Activated CD4-positive, alpha-beta memory T cell treated with anti-CD3 and anti-CD28 coated beads, Interleukin-2, amount 10 ng/mL, durations not matched to agents 7 days and 5 days (primary cell): ENCODE measurements at regions not wholly inside any gene's neighbourhood (a gene's known extent, or its start where the extent isn't known, plus 50 kb on each side); places are given as distances from the start of the nearest gene placed in this dataset.

Experiments
- CTCF ChIA-PET: fragments of 350-600 bp; sonication (Branson Sonifier 250); formaldehyde crosslinking; loops from one replicate; lab custom pipeline; 2021; ENCODE audit warnings: antibody characterized with exemption, inconsistent platforms; lab: Charles Lee
- POLR2A ChIA-PET: fragments of 350-600 bp; sonication (Branson Sonifier 250); formaldehyde crosslinking; loops from one replicate; lab custom pipeline; 2021; ENCODE audit warnings: antibody characterized with exemption; lab: Charles Lee
- DNase-seq: peaks from one replicate; pipeline ENCODE4 v3.0.0-alpha.2; 2020
- H3K27ac Mint-ChIP-seq: one replicate; pipeline ENCODE4 v1.8.0; 2021; ENCODE audit warnings: mild to moderate bottlenecking, mixed read lengths
- H3K27me3 Mint-ChIP-seq: one replicate; pipeline ENCODE4 v1.8.0; 2021; ENCODE audit warnings: mixed read lengths
- H3K36me3 Mint-ChIP-seq: one replicate; pipeline ENCODE4 v1.8.0; 2021; ENCODE audit warnings: low read depth, mixed read lengths
- H3K4me1 Mint-ChIP-seq: one replicate; pipeline ENCODE4 v1.8.0; 2021; ENCODE audit warnings: mixed read lengths
- H3K4me3 Mint-ChIP-seq: one replicate; pipeline ENCODE4 v1.8.0; 2021; ENCODE audit warnings: mild to moderate bottlenecking, mixed read lengths
- H3K9me3 Mint-ChIP-seq: one replicate; pipeline ENCODE4 v1.8.0; 2021; ENCODE audit warnings: mixed read lengths

DNA sequence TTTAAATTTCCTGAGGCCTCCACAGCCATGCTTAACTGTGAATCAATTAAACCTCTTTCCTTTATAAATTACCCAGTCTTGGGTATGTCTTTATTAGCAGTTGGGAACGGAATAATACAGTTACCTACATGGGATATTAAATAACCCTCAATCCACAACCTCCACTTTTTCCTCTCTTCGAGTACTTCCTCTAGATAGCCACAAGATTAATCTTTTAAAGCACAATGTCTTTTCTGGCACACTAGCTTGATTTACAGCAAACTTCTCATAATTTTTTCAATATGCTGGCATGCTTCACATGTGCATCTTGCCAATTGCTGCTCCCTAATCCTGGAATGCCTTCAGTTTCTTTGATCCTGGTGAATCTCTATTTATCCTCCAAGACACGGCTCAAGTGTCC, 92.2 kb downstream of the P2RY1 start:
- H3K27me3 Mint-ChIP-seq = peaks cover 1% of the 10 kb centered on the region
- H3K9me3 Mint-ChIP-seq = no peaks in the 10 kb centered on the region
- H3K36me3 Mint-ChIP-seq = no peaks in the 10 kb centered on the region
- DNase-seq = no peak
- no peak overlapping the region for H3K4me3 Mint-ChIP-seq
- H3K4me1 Mint-ChIP-seq = no peaks in the 10 kb centered on the region
- H3K27ac Mint-ChIP-seq = no peak overlapping the region
- CTCF ChIA-PET = interaction anchor here (1.4 kb wide), 1 partner anchor 15 kb away, joined by 3 read pairs; no protein-coding TSS in a partner anchor
- POLR2A ChIA-PET = no interaction called here

DNA sequence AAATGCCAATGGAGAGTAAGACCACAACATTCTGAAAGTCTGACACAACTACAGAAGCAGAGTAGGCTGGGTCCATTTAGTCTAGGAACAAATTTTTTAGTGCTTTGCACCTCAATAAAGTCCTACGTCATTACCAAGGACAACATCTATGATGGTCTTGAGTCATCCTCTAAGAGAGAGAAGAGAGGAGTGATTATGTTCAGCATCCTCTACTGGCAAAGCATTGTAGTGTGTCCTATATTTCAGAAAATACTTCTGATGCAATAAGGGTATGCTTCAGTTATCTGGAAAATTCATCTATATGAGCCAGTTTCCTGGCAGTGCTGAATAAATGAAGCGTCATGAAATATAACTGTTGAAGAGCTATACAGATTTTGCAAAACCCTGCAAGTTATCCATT, 95.6 kb downstream of the P2RY1 start:
- no peaks in the 10 kb centered on the region for H3K9me3 Mint-ChIP-seq
- H3K27me3 Mint-ChIP-seq = peaks cover 5% of the 10 kb centered on the region
- no peak for DNase-seq
- CTCF ChIA-PET = no interaction called here
- no peak overlapping the region for H3K27ac Mint-ChIP-seq
- POLR2A ChIA-PET = no interaction called here
- no peaks in the 10 kb centered on the region for H3K36me3 Mint-ChIP-seq
- H3K4me1 Mint-ChIP-seq = no peaks in the 10 kb centered on the region
- H3K4me3 Mint-ChIP-seq = no peak overlapping the region

- H3K27ac Mint-ChIP-seq = no peak overlapping the region
- H3K36me3 Mint-ChIP-seq = no peaks in the 10 kb centered on the region
- no peak overlapping the region for H3K4me3 Mint-ChIP-seq
- no peaks in the 10 kb centered on the region for H3K4me1 Mint-ChIP-seq
- peaks cover 8% of the 10 kb centered on the region for H3K27me3 Mint-ChIP-seq
- no peaks in the 10 kb centered on the region for H3K9me3 Mint-ChIP-seq
- CTCF ChIA-PET = no interaction called here
- no peak for DNase-seq
- POLR2A ChIA-PET = no interaction called here
Observed at GRCh38 chr3:152937234-152937633, 102.3 kb downstream of the P2RY1 start.

DNA sequence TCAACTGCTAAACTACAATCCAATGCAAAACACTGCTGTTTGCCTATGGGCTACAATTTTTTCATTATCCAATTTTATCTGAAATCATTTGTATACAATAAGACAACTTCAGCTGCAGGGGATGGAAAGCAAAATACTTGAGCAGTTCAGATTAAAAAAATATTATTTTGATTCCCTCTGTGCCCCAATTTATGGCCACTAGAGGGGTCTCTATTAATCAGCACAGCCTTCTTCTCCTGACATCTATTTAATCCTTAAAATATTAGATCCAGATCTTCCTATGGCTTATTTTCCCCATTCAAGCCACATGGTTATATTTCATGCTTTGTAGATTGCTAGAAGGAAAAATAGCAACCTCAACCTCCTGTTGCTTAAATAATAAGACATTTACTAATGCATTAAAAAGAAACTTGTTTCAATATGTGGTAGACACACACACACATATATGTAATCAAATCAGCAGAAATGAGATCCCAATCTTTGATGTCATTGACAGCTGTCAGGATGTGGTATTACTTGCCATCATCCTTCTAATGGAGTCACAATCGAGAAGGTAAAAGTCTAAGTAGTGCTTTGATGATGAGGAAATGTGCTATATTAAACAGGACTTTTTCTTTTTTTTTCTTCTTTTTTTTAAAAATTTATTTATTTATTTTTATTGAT, 104.2 kb downstream of the P2RY1 start:
- no peak overlapping the region for H3K4me3 Mint-ChIP-seq
- no peaks in the 10 kb centered on the region for H3K9me3 Mint-ChIP-seq
- no peaks in the 10 kb centered on the region for H3K36me3 Mint-ChIP-seq
- POLR2A ChIA-PET = no interaction called here
- CTCF ChIA-PET = no interaction called here
- H3K4me1 Mint-ChIP-seq = no peaks in the 10 kb centered on the region
- no peak for DNase-seq
- H3K27ac Mint-ChIP-seq = no peak overlapping the region
- peaks cover 8% of the 10 kb centered on the region for H3K27me3 Mint-ChIP-seq

DNA sequence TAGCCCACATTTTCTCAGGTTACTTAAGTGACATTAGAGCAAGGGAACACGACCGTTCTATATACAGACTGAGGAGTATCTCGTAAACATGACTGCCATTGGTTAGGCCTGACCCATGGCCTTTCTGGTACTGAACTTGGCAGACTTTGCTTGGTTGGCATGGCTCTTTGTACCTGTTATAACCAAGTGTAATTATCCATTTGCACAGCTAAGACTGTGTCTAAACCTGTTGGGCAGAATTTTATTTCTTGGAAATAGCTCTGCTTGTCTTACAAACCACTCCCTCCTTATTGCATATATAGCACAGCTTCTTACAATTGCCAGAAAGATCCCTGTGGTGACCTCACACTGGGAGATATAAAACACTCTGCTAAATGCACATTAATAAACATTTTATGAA, 106.9 kb downstream of the P2RY1 start:
- POLR2A ChIA-PET = no interaction called here
- CTCF ChIA-PET = no interaction called here
- no peak for DNase-seq
- H3K27me3 Mint-ChIP-seq = no peaks in the 10 kb centered on the region
- H3K9me3 Mint-ChIP-seq = no peaks in the 10 kb centered on the region
- no peak overlapping the region for H3K4me3 Mint-ChIP-seq
- H3K27ac Mint-ChIP-seq = no peak overlapping the region
- H3K4me1 Mint-ChIP-seq = no peaks in the 10 kb centered on the region
- H3K36me3 Mint-ChIP-seq = no peaks in the 10 kb centered on the region

DNA sequence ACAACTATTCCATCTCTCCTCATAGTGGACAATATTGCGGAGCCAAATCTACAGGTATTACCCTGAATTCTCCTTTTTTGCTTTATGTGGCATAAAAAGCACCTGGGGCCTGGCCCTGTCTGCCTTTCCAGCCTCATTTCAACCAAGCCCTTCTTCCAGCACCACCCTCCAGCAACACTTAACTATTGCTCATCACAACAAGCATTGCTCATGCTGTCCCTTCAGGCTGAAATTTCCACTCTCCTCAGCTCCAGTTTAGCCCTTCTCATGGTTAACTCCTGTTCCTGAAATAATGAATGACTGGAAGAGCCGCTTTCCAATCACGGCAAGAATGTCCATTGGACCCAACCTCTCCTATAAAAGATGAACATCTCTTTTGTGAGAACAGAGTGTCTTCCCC, 107.4 kb downstream of the P2RY1 start:
- H3K9me3 Mint-ChIP-seq = no peaks in the 10 kb centered on the region
- CTCF ChIA-PET = no interaction called here
- no peaks in the 10 kb centered on the region for H3K27me3 Mint-ChIP-seq
- DNase-seq = no peak
- no peaks in the 10 kb centered on the region for H3K4me1 Mint-ChIP-seq
- H3K36me3 Mint-ChIP-seq = no peaks in the 10 kb centered on the region
- H3K27ac Mint-ChIP-seq = no peak overlapping the region
- H3K4me3 Mint-ChIP-seq = no peak overlapping the region
- POLR2A ChIA-PET = no interaction called here

DNA sequence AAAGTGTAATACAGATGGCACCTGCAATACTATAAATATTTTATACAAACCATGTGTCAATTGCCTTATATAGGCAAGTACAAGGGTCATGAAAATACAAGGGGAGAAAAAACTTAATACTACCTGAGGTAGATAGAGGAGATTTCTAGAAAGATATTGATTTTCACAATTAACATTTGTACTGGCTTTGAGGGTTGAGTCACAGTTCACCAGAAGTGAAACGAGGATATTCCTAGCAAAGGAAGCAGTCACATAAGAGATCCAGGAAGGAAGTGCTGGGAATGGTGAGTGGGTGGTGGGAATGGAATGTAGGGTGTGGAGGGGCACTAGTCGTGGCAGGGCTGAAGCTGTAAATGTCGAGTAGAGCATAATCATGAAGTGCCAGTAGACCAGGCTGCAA, 108.7 kb downstream of the P2RY1 start:
- POLR2A ChIA-PET = no interaction called here
- H3K27me3 Mint-ChIP-seq = no peaks in the 10 kb centered on the region

DNA sequence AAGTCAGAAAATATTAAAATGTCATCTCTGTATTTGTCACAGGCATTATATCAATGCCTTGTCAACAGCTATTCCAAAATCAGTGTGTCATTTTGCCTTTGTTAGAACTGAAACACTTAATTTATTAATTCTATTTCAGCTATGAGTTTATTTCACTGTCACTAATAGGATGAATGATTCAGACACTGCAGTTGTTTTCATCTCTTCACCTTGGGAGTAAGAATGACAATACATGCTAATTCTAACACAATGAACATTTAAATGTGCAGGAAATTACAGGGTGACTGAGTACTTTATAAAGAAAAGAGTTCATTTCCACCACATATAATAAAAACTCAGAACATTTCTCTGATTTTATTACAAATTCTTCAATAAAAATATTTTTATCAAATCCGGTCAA, 109.7 kb downstream of the P2RY1 start:
- no peak overlapping the region for H3K4me3 Mint-ChIP-seq
- peaks cover under 1% of the 10 kb centered on the region for H3K27me3 Mint-ChIP-seq
- no peak overlapping the region for H3K27ac Mint-ChIP-seq
- CTCF ChIA-PET = no interaction called here
- H3K4me1 Mint-ChIP-seq = no peaks in the 10 kb centered on the region
- DNase-seq = no peak
- no peaks in the 10 kb centered on the region for H3K36me3 Mint-ChIP-seq
- H3K9me3 Mint-ChIP-seq = no peaks in the 10 kb centered on the region
- POLR2A ChIA-PET = no interaction called here

More for the DNA sequence above, 108.7 kb downstream of the P2RY1 start:
- CTCF ChIA-PET = no interaction called here
- DNase-seq = no peak
- no peak overlapping the region for H3K4me3 Mint-ChIP-seq
- H3K36me3 Mint-ChIP-seq = no peaks in the 10 kb centered on the region
- no peaks in the 10 kb centered on the region for H3K4me1 Mint-ChIP-seq
- H3K27ac Mint-ChIP-seq = no peak overlapping the region
- no peaks in the 10 kb centered on the region for H3K9me3 Mint-ChIP-seq

DNA sequence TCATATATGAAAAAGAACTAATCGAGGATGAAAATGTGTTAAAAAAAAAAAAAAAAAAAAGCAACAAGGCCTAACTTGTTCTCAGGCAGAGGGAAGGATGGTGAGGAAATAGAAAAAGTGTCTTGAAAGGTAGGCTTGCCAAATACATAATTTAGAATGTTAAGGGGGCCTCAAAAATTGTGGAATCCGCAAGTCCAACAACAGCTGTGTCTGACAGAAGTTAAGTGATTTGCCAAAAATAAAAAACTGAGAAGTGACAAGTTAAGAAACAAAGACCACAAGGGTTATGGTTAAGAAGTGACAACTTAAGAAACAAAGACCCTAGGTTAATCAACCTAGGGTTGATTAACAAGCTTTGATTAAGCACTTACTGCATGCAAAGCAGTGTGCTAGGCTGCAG, 110.6 kb downstream of the P2RY1 start:
- no peaks in the 10 kb centered on the region for H3K9me3 Mint-ChIP-seq
- DNase-seq = no peak
- H3K4me1 Mint-ChIP-seq = no peaks in the 10 kb centered on the region
- CTCF ChIA-PET = interaction anchor here (1.2 to 1.6 kb wide), 2 partner anchors 10 to 37 kb away, joined by 3 read pairs; no protein-coding TSS in a partner anchor
- H3K4me3 Mint-ChIP-seq = no peak overlapping the region
- no peak overlapping the region for H3K27ac Mint-ChIP-seq
- POLR2A ChIA-PET = no interaction called here
- no peaks in the 10 kb centered on the region for H3K36me3 Mint-ChIP-seq
- H3K27me3 Mint-ChIP-seq = peaks cover 7% of the 10 kb centered on the region

DNA sequence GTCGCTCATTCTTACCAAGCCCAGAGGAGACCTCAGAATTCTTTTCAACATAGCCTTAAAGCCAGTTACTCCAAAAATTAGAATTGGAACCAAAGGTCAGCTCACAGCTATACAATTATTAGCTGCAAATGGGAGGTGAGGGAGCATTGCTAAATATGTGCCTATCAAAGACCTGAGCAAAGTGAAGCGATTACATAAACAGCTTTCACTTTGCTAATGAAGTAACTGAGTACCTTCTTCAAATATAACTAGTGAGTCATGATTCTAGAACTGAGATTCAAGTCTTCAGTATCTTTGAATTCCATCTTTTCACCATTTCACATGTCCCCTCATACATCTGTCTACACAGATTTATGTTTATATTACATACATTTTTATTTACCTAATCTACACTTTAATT, 122.6 kb downstream of the P2RY1 start:
- CTCF ChIA-PET = no interaction called here
- no peak for DNase-seq
- H3K9me3 Mint-ChIP-seq = no peaks in the 10 kb centered on the region
- H3K4me3 Mint-ChIP-seq = no peak overlapping the region
- POLR2A ChIA-PET = no interaction called here
- peaks cover 2% of the 10 kb centered on the region for H3K27me3 Mint-ChIP-seq
- no peaks in the 10 kb centered on the region for H3K36me3 Mint-ChIP-seq
- no peak overlapping the region for H3K27ac Mint-ChIP-seq
- no peaks in the 10 kb centered on the region for H3K4me1 Mint-ChIP-seq

GRCh38 chr3:152959307-152959706, 124.4 kb downstream of the P2RY1 start:
- POLR2A ChIA-PET = no interaction called here
- H3K4me3 Mint-ChIP-seq = no peak overlapping the region
- CTCF ChIA-PET = no interaction called here
- H3K27me3 Mint-ChIP-seq = peaks cover 2% of the 10 kb centered on the region
- no peak for DNase-seq
- H3K36me3 Mint-ChIP-seq = no peaks in the 10 kb centered on the region
- H3K9me3 Mint-ChIP-seq = no peaks in the 10 kb centered on the region
- H3K4me1 Mint-ChIP-seq = no peaks in the 10 kb centered on the region
- H3K27ac Mint-ChIP-seq = no peak overlapping the region

GRCh38 chr3:152960684-152961083, 125.8 kb downstream of the P2RY1 start:
- Mint-ChIP-seq H3K27ac (no peak overlapping the region), H3K36me3 (no peaks in the 10 kb centered on the region), H3K4me3 (no peak overlapping the region), H3K4me1 (no peaks in the 10 kb centered on the region), H3K9me3 (no peaks in the 10 kb centered on the region), H3K27me3 (peaks cover 2% of the 10 kb centered on the region)
- CTCF ChIA-PET = no interaction called here
- no peak for DNase-seq
- POLR2A ChIA-PET = no interaction called here

DNA sequence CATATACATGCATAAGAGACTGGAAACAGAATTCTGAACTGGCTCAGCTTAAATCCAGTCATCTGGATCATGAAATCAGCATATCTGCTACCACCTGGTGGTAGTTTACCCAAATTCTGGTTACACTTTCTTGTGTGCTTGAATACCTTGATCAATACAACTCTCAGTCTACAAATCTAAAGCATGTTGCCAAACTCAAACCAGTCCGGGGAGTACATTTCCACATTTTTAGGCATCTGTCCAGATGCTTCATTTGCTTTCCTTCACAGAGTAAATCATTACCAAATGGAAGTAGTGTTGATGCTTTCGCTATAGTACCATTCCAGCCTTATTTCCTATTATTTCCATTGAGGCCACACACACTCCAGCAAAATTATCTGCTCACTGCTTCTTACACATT, 126.4 kb downstream of the P2RY1 start:
- no peak overlapping the region for H3K27ac Mint-ChIP-seq

GRCh38 chr3:152964911-152965609, 130.1 kb downstream of the P2RY1 start:
- no peak for DNase-seq
- H3K27ac Mint-ChIP-seq = no peak overlapping the region
- H3K36me3 Mint-ChIP-seq = no peaks in the 10 kb centered on the region
- no peaks in the 10 kb centered on the region for H3K9me3 Mint-ChIP-seq
- POLR2A ChIA-PET = no interaction called here
- H3K4me1 Mint-ChIP-seq = no peaks in the 10 kb centered on the region
- H3K4me3 Mint-ChIP-seq = no peak overlapping the region
- H3K27me3 Mint-ChIP-seq = no peaks in the 10 kb centered on the region
- CTCF ChIA-PET = no interaction called here

More for the DNA sequence above, 126.4 kb downstream of the P2RY1 start:
- Mint-ChIP-seq H3K9me3 (no peaks in the 10 kb centered on the region), H3K36me3 (no peaks in the 10 kb centered on the region), H3K4me3 (no peak overlapping the region), H3K4me1 (no peaks in the 10 kb centered on the region), H3K27me3 (peaks cover 2% of the 10 kb centered on the region)
- no peak for DNase-seq
- ChIA-PET CTCF (no interaction called here), POLR2A (no interaction called here)
